CD4-positive, alpha-beta T cell (primary cell): ENCODE measurements at regions not wholly inside any gene's neighbourhood (a gene's known extent, or its start where the extent isn't known, plus 50 kb on each side); places are given as distances from the start of the nearest gene placed in this dataset.

Source experiments
- ATAC-seq: fragments of 200-7000 bp; cut with Tn5 transposase; one replicate; pipeline ENCODE4 v1.10.0; 2022; ENCODE audit warnings: mild to moderate bottlenecking; ENCODE audit not compliant: poor library complexity
- CTCF ChIA-PET: fragments of 350-600 bp; sonication (Branson Sonifier 250); formaldehyde crosslinking; loops from one replicate; lab custom pipeline; 2021; ENCODE audit warnings: antibody characterized with exemption, inconsistent platforms; lab: Charles Lee
- POLR2A ChIA-PET: fragments of 350-600 bp; sonication (Branson Sonifier 250); formaldehyde crosslinking; loops from one replicate; lab custom pipeline; 2021; ENCODE audit warnings: antibody characterized with exemption, inconsistent platforms; lab: Charles Lee
- DNase-seq, 14 experiments: peaks; one replicate each; pipeline ENCODE4 v3.0.0-alpha.2; 2013 to 2020; ENCODE audit warnings: mixed read lengths in 2 of 14
- H3K27ac ChIP-seq, 2 donors: one replicate each; pipeline versions ENCODE4 v1.5.1 to v1.7.0; 2013; ENCODE audit warnings: low read length in 2 of 2, low read depth in 1 of 2, mild to moderate bottlenecking in 1 of 2
- H3K27me3 ChIP-seq, 2 experiments: 1 replicate in 1 of 2; 2 replicates in 1 of 2; pipeline versions ENCODE4 v1.6.1 to v1.7.0; 2013; ENCODE audit warnings: low read length in 2 of 2, control low read depth in 1 of 2, mild to moderate bottlenecking in 1 of 2, moderate library complexity in 1 of 2; ENCODE audit not compliant: insufficient read depth in 2 of 2, control insufficient read depth in 1 of 2
- H3K36me3 ChIP-seq: one replicate; pipeline ENCODE4 v1.6.1; 2013; ENCODE audit warnings: low read length, control low read depth; ENCODE audit not compliant: insufficient read depth
- H3K4me1 ChIP-seq: one replicate; pipeline ENCODE4 v1.6.1; 2013; ENCODE audit warnings: low read length, control low read depth; ENCODE audit not compliant: insufficient read depth
- H3K4me3 ChIP-seq: one replicate; pipeline ENCODE4 v1.5.1; 2013; ENCODE audit warnings: mild to moderate bottlenecking, low read length, moderate library complexity
- H3K9me3 ChIP-seq, 2 experiments: 1 replicate in 1 of 2; 2 replicates in 1 of 2; pipeline versions ENCODE4 v1.6.1 to v1.7.0; 2013; ENCODE audit warnings: low read length in 2 of 2, mild to moderate bottlenecking in 2 of 2, control low read depth in 1 of 2, moderate library complexity in 1 of 2; ENCODE audit not compliant: control insufficient read depth in 1 of 2, insufficient read depth in 1 of 2
- H3K27ac Mint-ChIP-seq: one replicate; pipeline ENCODE4 v1.8.0; 2020; ENCODE audit warnings: mixed read lengths
- H3K27me3 Mint-ChIP-seq: one replicate; pipeline ENCODE4 v1.8.0; 2021; ENCODE audit warnings: mixed read lengths
- H3K36me3 Mint-ChIP-seq: one replicate; pipeline ENCODE4 v1.8.0; 2021; ENCODE audit warnings: low read depth, mixed read lengths
- H3K4me1 Mint-ChIP-seq: one replicate; pipeline ENCODE4 v1.8.0; 2021; ENCODE audit warnings: low read depth, mixed read lengths
- H3K4me3 Mint-ChIP-seq: one replicate; pipeline ENCODE4 v1.8.0; 2020; ENCODE audit warnings: mild to moderate bottlenecking, mixed read lengths
- H3K9me3 Mint-ChIP-seq: one replicate; pipeline ENCODE4 v1.8.0; 2020; ENCODE audit warnings: mixed read lengths
- intact Hi-C, 2 experiments: fragments of 100-400 bp; cut with DNase I in 1 of 2; cut with micrococcal nuclease in 1 of 2; formaldehyde crosslinking; loops; one replicate each; pipeline versions ENCODE4 v1.15.1 to v1.9.0; 2023 to 2025; cut with DNase I, micrococcal nuclease
- TF ChIP-seq, protein P1 (sequence below): fragments of 200-600 bp; IDR thresholded peaks from one replicate; pipeline ENCODE4 v1.8.0; 2022; ENCODE audit warnings: antibody characterized with exemption, mild to moderate bottlenecking

DNA sequence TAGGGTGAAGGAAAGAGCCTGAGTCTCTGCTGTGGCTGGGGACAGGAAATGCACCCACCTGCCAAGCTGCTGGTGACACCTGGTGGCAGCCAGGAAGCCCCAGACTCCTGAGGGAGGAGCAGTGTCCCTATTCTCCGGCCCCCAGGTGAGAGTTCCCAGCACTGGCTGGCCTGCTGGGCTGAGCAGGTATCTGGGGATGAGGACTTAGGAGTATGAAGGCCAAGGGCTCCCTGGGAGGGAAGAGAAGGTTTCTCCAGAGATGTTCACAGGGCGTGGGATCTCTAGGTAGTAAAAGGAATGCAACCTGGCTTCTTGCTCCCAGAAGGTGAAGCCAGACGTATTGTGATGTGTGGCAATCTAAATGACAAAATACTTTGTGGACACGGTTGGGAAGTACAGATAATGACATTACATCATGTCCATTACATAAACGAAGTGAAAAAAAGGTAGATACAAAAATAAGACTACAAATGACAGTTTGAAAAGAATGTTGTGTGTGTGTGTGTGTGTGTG is 75.8 kb upstream of the SLC1A4 start:
- ATAC-seq (peak; percentile 46), DNase-seq (peak in 6 of 14 experiments; percentile 5 to 47 (median 34))
- TF ChIP-seq, protein P1, sequence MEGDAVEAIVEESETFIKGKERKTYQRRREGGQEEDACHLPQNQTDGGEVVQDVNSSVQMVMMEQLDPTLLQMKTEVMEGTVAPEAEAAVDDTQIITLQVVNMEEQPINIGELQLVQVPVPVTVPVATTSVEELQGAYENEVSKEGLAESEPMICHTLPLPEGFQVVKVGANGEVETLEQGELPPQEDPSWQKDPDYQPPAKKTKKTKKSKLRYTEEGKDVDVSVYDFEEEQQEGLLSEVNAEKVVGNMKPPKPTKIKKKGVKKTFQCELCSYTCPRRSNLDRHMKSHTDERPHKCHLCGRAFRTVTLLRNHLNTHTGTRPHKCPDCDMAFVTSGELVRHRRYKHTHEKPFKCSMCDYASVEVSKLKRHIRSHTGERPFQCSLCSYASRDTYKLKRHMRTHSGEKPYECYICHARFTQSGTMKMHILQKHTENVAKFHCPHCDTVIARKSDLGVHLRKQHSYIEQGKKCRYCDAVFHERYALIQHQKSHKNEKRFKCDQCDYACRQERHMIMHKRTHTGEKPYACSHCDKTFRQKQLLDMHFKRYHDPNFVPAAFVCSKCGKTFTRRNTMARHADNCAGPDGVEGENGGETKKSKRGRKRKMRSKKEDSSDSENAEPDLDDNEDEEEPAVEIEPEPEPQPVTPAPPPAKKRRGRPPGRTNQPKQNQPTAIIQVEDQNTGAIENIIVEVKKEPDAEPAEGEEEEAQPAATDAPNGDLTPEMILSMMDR, result peak; percentile 39
- H3K9me3 ChIP-seq, result no peaks in the 10 kb centered on the region
- Mint-ChIP-seq H3K9me3 (no peaks in the 10 kb centered on the region), H3K27me3 (no peaks in the 10 kb centered on the region), H3K27ac (no peak overlapping the region), H3K4me3 (no peak overlapping the region), H3K36me3 (no peaks in the 10 kb centered on the region), H3K4me1 (peaks cover 12% of the 10 kb centered on the region)
- H3K4me3 ChIP-seq, result no peak overlapping the region
- no peaks in the 10 kb centered on the region for H3K27me3 ChIP-seq
- intact Hi-C loops, result no loop called here
- H3K27ac ChIP-seq, result no peak overlapping the region
- ChIA-PET POLR2A (no interaction called here), CTCF (no interaction called here)
- H3K36me3 ChIP-seq, result no peaks in the 10 kb centered on the region
- peaks cover 11% of the 10 kb centered on the region for H3K4me1 ChIP-seq

DNA sequence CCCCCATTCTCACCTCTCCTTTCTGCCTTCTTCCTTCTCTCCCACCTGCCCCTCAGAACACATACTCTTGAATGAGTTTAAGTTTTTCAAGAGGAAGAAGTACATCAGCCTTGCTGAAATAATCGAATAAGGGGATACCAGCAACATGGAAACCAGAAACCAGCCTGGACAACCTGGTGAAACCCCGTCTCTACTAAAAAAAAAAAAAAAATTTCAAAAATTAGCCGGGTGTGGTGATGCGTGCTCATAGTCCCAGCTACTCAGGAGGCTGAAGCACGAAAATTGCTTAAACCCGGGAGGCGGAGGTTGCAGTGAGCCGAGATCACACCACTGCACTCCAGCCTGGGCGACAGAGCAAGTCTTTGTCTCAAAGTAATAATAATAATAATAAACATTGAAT is 75.0 kb upstream of the SLC1A4 start:
- no peaks in the 10 kb centered on the region for H3K9me3 Mint-ChIP-seq
- POLR2A ChIA-PET, result no interaction called here
- DNase-seq (no peak), ATAC-seq (no peak)
- no peak overlapping the region for H3K27ac ChIP-seq
- TF ChIP-seq, protein P1, result no peak
- no peak overlapping the region for H3K27ac Mint-ChIP-seq
- H3K27me3 Mint-ChIP-seq, result no peaks in the 10 kb centered on the region
- H3K4me1 ChIP-seq, result peaks cover 15% of the 10 kb centered on the region
- H3K36me3 ChIP-seq, result no peaks in the 10 kb centered on the region
- H3K4me3 Mint-ChIP-seq, result no peak overlapping the region
- CTCF ChIA-PET, result no interaction called here
- no peaks in the 10 kb centered on the region for H3K27me3 ChIP-seq
- no peak overlapping the region for H3K4me3 ChIP-seq
- no peaks in the 10 kb centered on the region for H3K36me3 Mint-ChIP-seq
- H3K9me3 ChIP-seq, result no peaks in the 10 kb centered on the region
- intact Hi-C loops, result no loop called here
- H3K4me1 Mint-ChIP-seq, result peaks cover 17% of the 10 kb centered on the region

DNA sequence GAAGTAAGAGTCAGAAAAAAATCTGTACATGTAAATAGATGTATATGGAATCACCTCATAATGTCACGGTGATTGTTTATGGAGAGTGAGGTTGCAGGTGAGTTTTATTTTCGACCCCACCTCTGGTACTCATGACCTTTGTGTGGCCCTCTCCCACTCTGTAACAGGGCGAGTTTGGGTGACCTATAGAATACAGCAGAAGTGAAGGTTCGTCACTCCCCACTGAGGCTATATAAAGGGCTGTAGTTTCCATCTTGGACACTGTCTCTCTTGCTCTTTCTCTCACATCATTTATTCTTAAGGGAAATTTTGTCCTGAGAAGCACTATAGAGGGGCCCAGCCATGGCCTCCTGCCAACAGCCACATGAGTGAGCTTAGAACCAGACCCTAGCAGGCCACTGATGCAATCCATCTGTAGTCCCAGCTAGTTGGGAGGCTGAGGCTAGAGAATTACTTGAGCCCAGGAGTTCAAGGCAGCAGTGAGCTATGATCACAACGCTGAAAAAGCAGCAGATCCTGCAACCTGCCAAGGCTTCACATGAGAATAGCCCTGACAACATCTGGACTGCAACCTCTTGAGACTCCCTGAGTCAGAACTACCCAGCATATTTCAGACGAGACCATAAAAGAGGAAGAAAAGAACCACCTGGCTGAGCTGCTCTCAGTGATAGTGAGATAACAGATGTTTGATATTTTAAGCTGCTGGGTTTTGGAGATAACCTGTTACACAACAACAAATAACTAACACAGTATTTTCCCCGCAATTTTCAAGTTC is 74.3 kb upstream of the SLC1A4 start:
- H3K4me3 Mint-ChIP-seq, result no peak overlapping the region
- H3K9me3 ChIP-seq, result no peaks in the 10 kb centered on the region
- H3K27ac Mint-ChIP-seq, result no peak overlapping the region
- H3K4me1 ChIP-seq, result peaks cover 15% of the 10 kb centered on the region
- ChIA-PET CTCF (no interaction called here), POLR2A (no interaction called here)
- no peak overlapping the region for H3K27ac ChIP-seq
- H3K4me3 ChIP-seq, result no peak overlapping the region
- no peak for ATAC-seq
- no peaks in the 10 kb centered on the region for H3K27me3 Mint-ChIP-seq
- intact Hi-C loops, result loop anchor here (5.0 kb wide), 1 partner anchor 272 kb away; no protein-coding TSS in a partner anchor
- H3K9me3 Mint-ChIP-seq, result no peaks in the 10 kb centered on the region
- no peaks in the 10 kb centered on the region for H3K27me3 ChIP-seq
- DNase-seq, result no peak
- peaks cover 19% of the 10 kb centered on the region for H3K4me1 Mint-ChIP-seq
- no peaks in the 10 kb centered on the region for H3K36me3 Mint-ChIP-seq
- TF ChIP-seq, protein P1, result no peak
- no peaks in the 10 kb centered on the region for H3K36me3 ChIP-seq
